DMS153 treated with DMSO at 0.1 percent for 48 hours (cell line): ENCODE measurements at regions not wholly inside any gene's neighbourhood (a gene's known extent, or its start where the extent isn't known, plus 50 kb on each side); places are given as distances from the start of the nearest gene placed in this dataset.
"Not testable (repeated sequence)": the region's sequence is repeated elsewhere in the genome, so short reads cannot be mapped to it uniquely, and the experiment has no call there.

Experiments
- DNase-seq: peaks from one replicate; lab custom pipeline; 2025; ENCODE audit not compliant: unreplicated experiment; lab: John Stamatoyannopoulos, UW

- no peak for DNase-seq
These were observed 1581.9 kb downstream of the EFNB2 start for GRCh38 chr13:104953588-104953987.

GRCh38 chr13:104949840-104950740 is 1585.4 kb downstream of the EFNB2 start:
- no peak for DNase-seq

- DNase-seq = no peak
These were observed 1591.3 kb downstream of the EFNB2 start for GRCh38 chr13:104944176-104944575.

- no peak for DNase-seq
These were observed 1592.1 kb downstream of the EFNB2 start for GRCh38 chr13:104943331-104943730.

- DNase-seq = no peak
These were observed 1597.6 kb downstream of the EFNB2 start for GRCh38 chr13:104937881-104938280.

GRCh38 chr13:104936304-104936703 is 1599.2 kb downstream of the EFNB2 start:
- DNase-seq = no peak

GRCh38 chr13:104920513-104920912 is 1614.9 kb downstream of the EFNB2 start:
- not testable (repeated sequence) for DNase-seq

DNA sequence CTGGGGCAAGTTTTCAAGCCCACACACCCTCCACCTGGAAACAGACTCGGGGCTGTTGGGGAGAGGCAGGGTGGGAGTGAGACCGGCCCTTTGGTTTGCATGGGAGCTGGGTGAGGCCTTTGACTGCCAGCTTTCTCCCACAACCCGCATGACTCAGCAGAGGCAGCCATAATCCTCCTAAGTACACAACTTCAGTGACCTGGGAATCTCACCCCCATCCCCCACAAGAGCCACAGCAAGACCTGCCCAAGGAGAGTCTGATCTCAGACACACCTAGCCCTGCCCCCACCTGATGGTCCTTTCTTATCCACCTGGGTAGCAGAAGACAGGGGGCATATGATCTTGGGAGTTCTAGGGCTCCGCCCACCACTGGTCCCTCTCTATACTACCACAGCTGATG is 1615.4 kb downstream of the EFNB2 start:
- no peak for DNase-seq

DNA sequence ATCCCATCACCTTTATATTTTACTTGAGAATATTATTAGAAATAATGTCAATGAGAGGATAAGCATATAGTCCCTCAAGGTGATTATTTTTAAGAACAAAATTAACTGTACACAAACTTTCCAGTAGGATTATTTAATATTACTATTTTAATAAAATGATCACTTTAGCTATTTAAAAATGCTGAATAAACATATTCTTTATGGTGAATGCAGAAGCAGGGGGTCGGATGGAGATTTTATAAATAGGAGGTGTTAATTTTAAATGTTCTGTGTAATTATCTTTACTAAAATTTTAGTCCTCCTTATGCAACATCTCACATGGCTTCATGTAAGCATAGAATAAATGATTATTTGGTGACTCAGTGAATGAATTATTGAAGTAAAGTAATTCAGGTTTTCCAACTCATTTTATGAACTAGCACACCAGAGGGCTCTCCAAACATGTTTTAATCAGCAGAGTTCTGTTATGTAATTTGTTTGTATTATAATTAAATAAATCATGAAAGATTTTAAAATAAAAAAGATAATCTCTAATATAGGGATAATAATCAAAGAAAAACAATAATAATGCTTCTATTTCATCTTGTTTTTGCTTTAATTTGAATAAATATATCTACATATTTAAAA is 1635.2 kb downstream of the EFNB2 start:
- DNase-seq = no peak

DNA sequence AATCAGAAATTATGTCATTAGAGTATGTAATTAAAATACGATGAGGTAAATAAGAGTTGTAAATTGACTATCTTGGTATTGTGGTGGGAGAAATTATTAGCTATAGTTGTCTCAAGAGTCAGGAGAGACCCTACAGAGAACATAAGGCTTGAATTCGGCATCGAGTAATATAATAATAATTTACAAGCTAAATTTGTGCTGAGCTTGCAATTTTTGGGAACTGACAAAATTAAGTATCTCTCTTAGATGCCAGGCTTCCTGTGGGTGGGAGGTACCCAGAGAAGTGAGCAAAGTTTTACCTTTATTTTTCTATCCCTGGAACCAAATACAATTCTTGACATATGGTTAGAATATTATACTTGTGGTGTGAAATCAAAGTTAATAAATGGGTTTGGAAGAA is 1637.0 kb downstream of the EFNB2 start:
- DNase-seq = no peak

DNA sequence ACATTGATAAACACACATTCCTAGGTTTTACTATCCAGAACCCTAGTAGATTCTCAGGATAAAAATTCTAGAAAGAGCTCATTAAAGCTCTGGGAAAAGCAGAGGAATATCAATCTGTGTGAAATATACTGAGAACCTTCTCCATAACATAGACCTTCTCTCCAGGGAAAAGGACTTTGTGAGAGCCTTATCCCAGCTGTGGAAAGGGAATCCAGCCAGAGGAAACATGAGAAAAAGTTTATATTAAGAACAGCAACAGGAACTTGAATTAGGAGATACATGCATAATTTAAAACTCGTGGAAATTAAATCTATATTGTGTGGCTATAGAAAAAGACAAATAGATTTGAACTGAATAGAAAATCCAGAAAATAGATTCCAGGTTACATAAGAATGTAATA is 1639.9 kb downstream of the EFNB2 start:
- DNase-seq = no peak

DNA sequence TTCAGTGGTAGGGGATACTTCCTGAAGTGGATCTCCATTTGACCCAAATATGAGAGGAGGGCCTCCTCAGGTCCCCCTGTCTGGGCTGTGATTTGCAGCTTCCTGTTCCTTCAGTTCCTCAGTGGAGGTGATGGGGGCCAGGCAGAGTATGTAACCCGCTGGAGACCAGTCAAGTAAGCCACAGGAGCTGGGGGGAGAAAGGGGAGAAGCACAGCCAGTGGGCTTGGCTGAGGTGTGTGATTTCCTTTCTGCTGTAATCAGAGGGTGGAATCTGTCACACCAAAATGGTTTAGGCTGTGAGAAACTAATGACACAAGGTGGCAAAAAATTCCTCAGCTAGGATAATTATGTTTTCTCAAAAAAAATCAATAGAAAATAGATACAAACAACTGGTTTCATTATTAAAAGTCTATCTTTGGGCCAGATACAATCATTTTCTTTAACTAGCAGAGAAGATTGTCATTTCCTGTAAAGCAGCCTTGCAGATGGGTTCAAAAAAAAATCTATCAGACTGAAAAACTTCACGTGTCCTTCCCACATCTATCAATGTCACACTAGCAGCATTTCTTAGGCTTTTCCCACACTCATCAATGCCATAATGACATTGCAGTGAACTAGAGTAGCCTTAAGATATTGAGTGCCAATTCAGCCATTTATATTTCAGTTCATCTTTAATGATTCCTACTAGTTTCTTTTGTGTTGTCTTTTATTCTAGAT is 1660.3 kb downstream of the EFNB2 start:
- DNase-seq = no peak

- DNase-seq = no peak
These were observed 1663.3 kb downstream of the EFNB2 start for GRCh38 chr13:104872153-104872552.

- no peak for DNase-seq
These were observed 1664.0 kb downstream of the EFNB2 start for GRCh38 chr13:104871456-104871855.

- DNase-seq = no peak
These were observed 1666.0 kb downstream of the EFNB2 start for GRCh38 chr13:104869501-104869900.

DNA sequence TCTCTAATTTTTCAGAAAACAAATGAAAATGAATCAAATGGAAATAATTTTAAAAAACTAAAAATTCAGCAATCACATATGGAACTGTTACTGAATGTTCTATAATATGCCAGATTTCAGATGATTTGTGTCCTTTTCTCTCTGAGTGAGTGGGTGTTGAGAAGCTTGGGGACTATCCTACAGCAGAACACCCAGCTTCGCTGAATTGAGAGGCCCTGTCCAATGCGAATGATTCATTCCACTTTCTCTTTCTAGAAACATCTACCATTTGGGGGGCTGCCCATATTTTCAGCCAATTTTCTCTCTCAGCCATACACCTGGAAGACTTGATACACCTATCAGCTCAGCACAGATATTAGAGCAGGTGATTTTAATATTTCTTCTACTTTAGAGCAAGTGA is 1666.7 kb downstream of the EFNB2 start:
- no peak for DNase-seq

DNA sequence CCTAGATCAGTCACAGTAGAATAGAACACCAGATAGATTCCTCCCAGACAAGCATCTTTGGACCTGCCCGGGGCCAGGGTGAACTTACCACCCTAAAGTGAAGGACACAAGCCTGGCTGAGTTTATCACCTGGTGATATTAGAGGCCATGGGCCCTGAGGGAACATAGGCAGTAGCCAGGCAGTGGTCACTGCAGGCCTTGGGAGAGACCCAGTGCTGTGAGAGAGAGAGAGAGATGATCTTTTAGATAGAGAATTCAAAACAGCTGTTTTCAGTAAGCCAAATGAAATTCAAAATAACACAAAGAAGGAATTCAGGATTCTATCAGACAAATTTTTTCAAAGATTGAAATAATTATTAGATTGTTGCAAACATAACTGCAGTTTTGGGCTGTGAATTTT is 1679.9 kb downstream of the EFNB2 start:
- DNase-seq = no peak

DNA sequence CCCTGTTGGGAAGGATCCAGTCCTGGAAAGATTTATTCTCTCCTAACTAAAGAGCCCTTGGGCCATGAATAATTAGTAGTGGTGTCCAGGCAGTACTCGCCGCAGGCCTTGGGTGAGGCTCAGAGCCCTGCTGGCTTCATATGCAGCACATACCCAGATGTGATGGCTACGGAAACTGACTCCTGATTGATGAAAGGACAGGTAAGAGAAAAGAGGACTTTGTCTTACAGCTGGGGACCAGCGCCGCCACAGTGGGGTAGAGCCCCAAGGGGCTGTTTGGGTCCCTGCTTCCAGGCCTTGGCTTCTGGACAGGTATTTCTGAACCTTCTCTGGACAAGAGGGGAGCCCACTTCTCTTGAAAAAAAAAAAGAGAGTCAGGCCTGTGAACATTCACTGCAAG is 1680.8 kb downstream of the EFNB2 start:
- DNase-seq = no peak

- no peak for DNase-seq
These were observed 1681.5 kb downstream of the EFNB2 start for GRCh38 chr13:104854007-104854406.

DNA sequence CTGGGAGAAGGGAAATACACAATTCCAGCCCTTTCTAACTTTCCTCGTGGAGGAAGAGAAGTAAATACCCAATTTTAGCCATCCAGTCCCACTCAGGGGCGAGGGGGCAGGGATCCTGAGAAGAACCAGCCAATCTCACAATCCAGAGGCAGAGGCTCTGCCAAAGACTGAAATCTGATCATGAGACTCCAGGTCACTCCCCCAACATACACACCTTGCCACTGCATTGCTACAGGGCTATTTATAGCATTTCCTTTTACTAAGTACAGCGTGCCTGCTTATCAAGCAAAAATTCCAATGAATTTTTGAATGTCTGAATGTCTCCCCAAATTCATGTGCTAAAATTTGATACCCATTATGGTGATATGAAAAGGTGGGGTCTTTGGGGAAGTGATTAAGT is 1687.5 kb downstream of the EFNB2 start:
- peak; percentile 2 for DNase-seq

- no peak for DNase-seq
These were observed 1692.1 kb downstream of the EFNB2 start for GRCh38 chr13:104843401-104843800.

GRCh38 chr13:104841110-104841509 is 1694.4 kb downstream of the EFNB2 start:
- no peak for DNase-seq
